ENCODE measurements at regions not wholly inside any gene's neighbourhood (a gene's known extent, or its start where the extent isn't known, plus 50 kb on each side); places are given as distances from the start of the nearest gene placed in this dataset.
A peak's percentile ranks its signal among the peaks of the same experiment; 100 is the strongest.

DNA sequence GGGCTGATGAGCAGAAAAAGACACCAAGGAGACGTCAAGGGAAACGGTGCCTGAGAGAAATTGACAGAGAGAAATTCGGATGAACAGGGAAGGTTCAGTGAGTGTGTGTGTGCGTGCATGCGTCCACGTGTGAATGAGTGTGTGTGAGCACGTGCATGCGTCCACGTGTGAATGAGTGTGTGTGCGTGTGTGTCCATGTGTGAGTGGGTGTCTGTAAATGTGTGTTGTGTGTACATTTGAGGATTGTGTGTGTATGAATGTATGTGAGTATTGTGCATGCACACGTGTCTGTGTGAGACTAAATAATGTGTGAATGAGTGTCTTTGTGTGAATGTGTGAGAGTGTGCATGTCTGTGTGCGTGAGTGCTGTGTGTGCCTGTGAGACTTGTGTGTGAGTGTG, 137.4 kb upstream of the MED13L start:
- DNase-seq (ENCODE audit: low read depth, low spot score), result no peak

GRCh38 chr12:116415408-116416108, 138.1 kb upstream of the MED13L start:
- no peaks in the 10 kb centered on the region for H3K9me1 ChIP-seq (ENCODE audit: control insufficient read depth, extremely low read depth, insufficient read depth, low read length)
- dilution Hi-C loops (cut with MboI; ENCODE audit: extremely low pct_ligation_motif_present, low sequenced_read_pairs), result no loop called here
- no peaks in the 10 kb centered on the region for H3K27me3 ChIP-seq (ENCODE audit: control insufficient read depth, extremely low read depth, insufficient read depth, low read length)
- H3K9me3 ChIP-seq (ENCODE audit: control insufficient read depth, low read depth, low read length), result no peaks in the 10 kb centered on the region
- TF ChIP-seq, protein P1, sequence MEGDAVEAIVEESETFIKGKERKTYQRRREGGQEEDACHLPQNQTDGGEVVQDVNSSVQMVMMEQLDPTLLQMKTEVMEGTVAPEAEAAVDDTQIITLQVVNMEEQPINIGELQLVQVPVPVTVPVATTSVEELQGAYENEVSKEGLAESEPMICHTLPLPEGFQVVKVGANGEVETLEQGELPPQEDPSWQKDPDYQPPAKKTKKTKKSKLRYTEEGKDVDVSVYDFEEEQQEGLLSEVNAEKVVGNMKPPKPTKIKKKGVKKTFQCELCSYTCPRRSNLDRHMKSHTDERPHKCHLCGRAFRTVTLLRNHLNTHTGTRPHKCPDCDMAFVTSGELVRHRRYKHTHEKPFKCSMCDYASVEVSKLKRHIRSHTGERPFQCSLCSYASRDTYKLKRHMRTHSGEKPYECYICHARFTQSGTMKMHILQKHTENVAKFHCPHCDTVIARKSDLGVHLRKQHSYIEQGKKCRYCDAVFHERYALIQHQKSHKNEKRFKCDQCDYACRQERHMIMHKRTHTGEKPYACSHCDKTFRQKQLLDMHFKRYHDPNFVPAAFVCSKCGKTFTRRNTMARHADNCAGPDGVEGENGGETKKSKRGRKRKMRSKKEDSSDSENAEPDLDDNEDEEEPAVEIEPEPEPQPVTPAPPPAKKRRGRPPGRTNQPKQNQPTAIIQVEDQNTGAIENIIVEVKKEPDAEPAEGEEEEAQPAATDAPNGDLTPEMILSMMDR (optimal IDR thresholded peaks at IDR 0.05 in 1 of 3, IDR thresholded peaks at IDR 0.05 in 1 of 3, conservative IDR thresholded peaks at IDR 0.05 in 1 of 3; ENCODE audit: extremely low read depth in 1 of 3, insufficient read depth in 2 of 3, low read length in 3 of 3), result no peak
- no peak for TF ChIP-seq EZH2 (IDR thresholded peaks at IDR 0.05; ENCODE audit: low read length)
- no peaks in the 10 kb centered on the region for H3K4me1 ChIP-seq (ENCODE audit: control insufficient read depth, extremely low read depth, insufficient read depth, low read length)
- H3K9ac ChIP-seq (ENCODE audit: control insufficient read depth, extremely low read depth, insufficient read depth, low read length), result no peak overlapping the region
- H3K36me3 ChIP-seq (ENCODE audit: control insufficient read depth in 2 of 2, extremely low read depth in 1 of 2, insufficient read depth in 2 of 2, low read length in 2 of 2), result no peaks in the 10 kb centered on the region
- no peak overlapping the region for H3K4me2 ChIP-seq (ENCODE audit: control insufficient read depth, extremely low read depth, insufficient read depth, low read depth, low read length)
- no peak for DNase-seq (ENCODE audit: low read depth, low spot score)
- H2AFZ ChIP-seq (ENCODE audit: control insufficient read depth, low read length), result no peak overlapping the region
- H4K20me1 ChIP-seq (ENCODE audit: control insufficient read depth, extremely low read depth, insufficient read depth, low read length), result no peaks in the 10 kb centered on the region
- no peaks in the 10 kb centered on the region for H3K79me2 ChIP-seq (ENCODE audit: control insufficient read depth, insufficient read depth, low read length)
- no peak overlapping the region for H3K27ac ChIP-seq (ENCODE audit: control insufficient read depth, insufficient read depth, low read length)
- H3K4me3 ChIP-seq (ENCODE audit: control insufficient read depth in 2 of 3, extremely low read depth in 1 of 3, insufficient read depth in 2 of 3, low read depth in 1 of 3, low read length in 3 of 3), result no peak overlapping the region
- FAIRE-seq, result peak; percentile 23

More for the DNA sequence above, 137.4 kb upstream of the MED13L start:
- no peaks in the 10 kb centered on the region for H3K9me1 ChIP-seq (ENCODE audit: control insufficient read depth, extremely low read depth, insufficient read depth, low read length)
- H3K79me2 ChIP-seq (ENCODE audit: control insufficient read depth, insufficient read depth, low read length), result no peaks in the 10 kb centered on the region
- no peak overlapping the region for H3K4me3 ChIP-seq (ENCODE audit: control insufficient read depth in 2 of 3, extremely low read depth in 1 of 3, insufficient read depth in 2 of 3, low read depth in 1 of 3, low read length in 3 of 3)
- H3K27me3 ChIP-seq (ENCODE audit: control insufficient read depth, extremely low read depth, insufficient read depth, low read length), result no peaks in the 10 kb centered on the region
- no peaks in the 10 kb centered on the region for H3K36me3 ChIP-seq (ENCODE audit: control insufficient read depth in 2 of 2, extremely low read depth in 1 of 2, insufficient read depth in 2 of 2, low read length in 2 of 2)
- no peak overlapping the region for H3K27ac ChIP-seq (ENCODE audit: control insufficient read depth, insufficient read depth, low read length)
- no peak overlapping the region for H2AFZ ChIP-seq (ENCODE audit: control insufficient read depth, low read length)
- no peaks in the 10 kb centered on the region for H3K4me1 ChIP-seq (ENCODE audit: control insufficient read depth, extremely low read depth, insufficient read depth, low read length)
- TF ChIP-seq, protein P1 (optimal IDR thresholded peaks at IDR 0.05 in 1 of 3, IDR thresholded peaks at IDR 0.05 in 1 of 3, conservative IDR thresholded peaks at IDR 0.05 in 1 of 3; ENCODE audit: extremely low read depth in 1 of 3, insufficient read depth in 2 of 3, low read length in 3 of 3), result no peak
- no peak for TF ChIP-seq EZH2 (IDR thresholded peaks at IDR 0.05; ENCODE audit: low read length)
- H3K9ac ChIP-seq (ENCODE audit: control insufficient read depth, extremely low read depth, insufficient read depth, low read length), result no peak overlapping the region
- no peak for FAIRE-seq
- dilution Hi-C loops (cut with MboI; ENCODE audit: extremely low pct_ligation_motif_present, low sequenced_read_pairs), result no loop called here
- no peak overlapping the region for H3K4me2 ChIP-seq (ENCODE audit: control insufficient read depth, extremely low read depth, insufficient read depth, low read depth, low read length)
- H4K20me1 ChIP-seq (ENCODE audit: control insufficient read depth, extremely low read depth, insufficient read depth, low read length), result no peaks in the 10 kb centered on the region
- H3K9me3 ChIP-seq (ENCODE audit: control insufficient read depth, low read depth, low read length), result no peaks in the 10 kb centered on the region
